GM23338 (cell line): ENCODE measurements at regions not wholly inside any gene's neighbourhood (a gene's known extent, or its start where the extent isn't known, plus 50 kb on each side); places are given as distances from the start of the nearest gene placed in this dataset.

Source experiments
- ATAC-seq: fragments of 200-7000 bp; cut with Tn5 transposase; 3 replicates; pipeline ENCODE4 v1.9.1; 2020
- DNase-seq: peaks from one replicate; pipeline ENCODE4 v3.0.0-alpha.2; 2015; ENCODE audit warnings: low spot score
- H2AFZ ChIP-seq: fragments of 200-600 bp; sonication (generic); 2 replicates; pipeline ENCODE4 v1.8.0; 2016; ENCODE audit warnings: antibody characterized with exemption, mild to moderate bottlenecking, moderate library complexity
- H3F3A ChIP-seq: fragments of 200-600 bp; sonication (generic); replicated peaks from 2 replicates; pipeline ENCODE4 v1.8.0; 2017; ENCODE audit warnings: antibody characterized with exemption, mixed run types, low read depth
- H3K27ac ChIP-seq: fragments of 200-600 bp; sonication (generic); 2 replicates; pipeline ENCODE4 v1.6.1; 2016; ENCODE audit warnings: low read depth
- H3K27me3 ChIP-seq: fragments of 200-600 bp; sonication (generic); 2 replicates; pipeline ENCODE4 v1.8.0; 2016; ENCODE audit warnings: mild to moderate bottlenecking, mixed run types, moderate library complexity; ENCODE audit not compliant: insufficient read depth
- H3K36me3 ChIP-seq: fragments of 200-600 bp; sonication (generic); 2 replicates; pipeline ENCODE4 v1.8.0; 2016; ENCODE audit warnings: mild to moderate bottlenecking; ENCODE audit not compliant: insufficient read depth
- H3K4me1 ChIP-seq: fragments of 200-600 bp; sonication (generic); 2 replicates; pipeline ENCODE4 v1.8.0; 2016; ENCODE audit warnings: mild to moderate bottlenecking, moderate library complexity; ENCODE audit not compliant: insufficient read depth
- H3K4me2 ChIP-seq: fragments of 200-600 bp; sonication (generic); 2 replicates; pipeline ENCODE4 v1.7.1; 2017; ENCODE audit warnings: mixed run types
- H3K4me3 ChIP-seq: fragments of 200-600 bp; sonication (generic); 2 replicates; pipeline ENCODE4 v1.6.1; 2016; ENCODE audit warnings: mixed run types
- H3K79me2 ChIP-seq: fragments of 200-600 bp; sonication (generic); replicated peaks from 2 replicates; pipeline ENCODE4 v1.8.0; 2017; ENCODE audit warnings: mild to moderate bottlenecking; ENCODE audit not compliant: insufficient read depth
- H3K9me2 ChIP-seq: fragments of 200-600 bp; sonication (generic); 2 replicates; pipeline ENCODE4 v1.8.0; 2017; ENCODE audit not compliant: insufficient read depth
- H4K20me1 ChIP-seq: fragments of 200-600 bp; sonication (generic); replicated peaks from 2 replicates; pipeline ENCODE4 v1.8.0; 2017; ENCODE audit warnings: mild to moderate bottlenecking; ENCODE audit not compliant: insufficient read depth
- H3K27ac Mint-ChIP-seq: 2 replicates; pipeline ENCODE4 v1.8.0; 2020; ENCODE audit warnings: inconsistent platforms, mild to moderate bottlenecking, moderate library complexity, mixed read lengths
- H3K27me3 Mint-ChIP-seq: 3 replicates; pipeline ENCODE4 v1.8.0; 2022; ENCODE audit warnings: low read depth, mild to moderate bottlenecking, moderate library complexity, mixed read lengths, inconsistent platforms; ENCODE audit not compliant: insufficient read depth, poor library complexity
- H3K36me3 Mint-ChIP-seq: 3 replicates; pipeline ENCODE4 v1.8.0; 2021; ENCODE audit warnings: low read depth, mild to moderate bottlenecking, inconsistent platforms, moderate library complexity, mixed read lengths
- H3K4me1 Mint-ChIP-seq: 3 replicates; pipeline ENCODE4 v1.8.0; 2020; ENCODE audit warnings: mild to moderate bottlenecking, inconsistent platforms, mixed read lengths
- H3K4me3 Mint-ChIP-seq: 3 replicates; pipeline ENCODE4 v1.8.0; 2021; ENCODE audit warnings: moderate library complexity, mild to moderate bottlenecking, inconsistent platforms, mixed read lengths
- H3K9me3 Mint-ChIP-seq: 3 replicates; pipeline ENCODE4 v1.8.0; 2020; ENCODE audit warnings: moderate library complexity, mild to moderate bottlenecking, inconsistent platforms, mixed read lengths
- EZH2phosphoT487 ChIP-seq: fragments of 200-600 bp; sonication (generic); IDR thresholded peaks from one replicate; pipeline ENCODE4 v1.8.1; 2018; ENCODE audit warnings: antibody characterized with exemption; ENCODE audit not compliant: unreplicated experiment
- STAT1 ChIP-seq: IDR thresholded peaks from one replicate; pipeline ENCODE4 v1.6.1; 2016; ENCODE audit warnings: antibody characterized with exemption; ENCODE audit not compliant: unreplicated experiment
- ZNF331 ChIP-seq: fragments of 250-450 bp; sonication (Bioruptor Pico); IDR thresholded peaks from 2 replicates; pipeline ENCODE4 v1.5.0; 2020; ENCODE audit warnings: low read depth, mild to moderate bottlenecking, moderate library complexity
- ZNF462 ChIP-seq: fragments of 250-450 bp; sonication (Bioruptor Pico); IDR thresholded peaks from 2 replicates; pipeline ENCODE4 v1.5.0; 2020; ENCODE audit warnings: mild to moderate bottlenecking, moderate library complexity

GRCh38 chr3:130828948-130829947, 64.6 kb upstream of the ATP2C1 start (continued):
- TF ChIP-seq ZNF462 (CRISPR knock-in tag) (no peak), EZH2phosphoT487 (no peak), ZNF331 (CRISPR knock-in tag) (no peak)

- peak overlapping the region; percentile 23; the same call in 1 of the 3 replicates for H3K4me3 Mint-ChIP-seq
- peaks cover 42% of the 10 kb centered on the region for H3K4me1 Mint-ChIP-seq
- H3F3A ChIP-seq: no peaks in the 10 kb centered on the region
- H3K9me2 ChIP-seq: no peaks in the 10 kb centered on the region
- 0 out of 2 replicates have a peak overlapping the region, but pooled peaks have one; percentile 36 for H3K27ac Mint-ChIP-seq
- no peaks in the 10 kb centered on the region for H4K20me1 ChIP-seq
- no peaks in the 10 kb centered on the region; the same call in 2 of the 3 replicates for H3K9me3 Mint-ChIP-seq
- no peak overlapping the region for H3K27ac ChIP-seq
- H3K27me3 ChIP-seq: no peaks in the 10 kb centered on the region
- H3K4me1 ChIP-seq: peaks cover 46% of the 10 kb centered on the region
- DNase-seq (no peak), ATAC-seq (no peak; the same call in 2 of the 3 replicates)
- H3K79me2 ChIP-seq: no peaks in the 10 kb centered on the region
- no peaks in the 10 kb centered on the region for H3K27me3 Mint-ChIP-seq
- TF ChIP-seq ZNF331 (CRISPR knock-in tag) (no peak), STAT1 (no peak), ZNF462 (CRISPR knock-in tag) (no peak)
- peak overlapping the region; percentile 50 for H3K4me2 ChIP-seq
- peak overlapping the region; percentile 5; the same call in 1 of the 2 replicates for H3K4me3 ChIP-seq
- H3K36me3 ChIP-seq: no peaks in the 10 kb centered on the region
- peak overlapping the region; percentile 74 for H2AFZ ChIP-seq
- no peaks in the 10 kb centered on the region for H3K36me3 Mint-ChIP-seq
These were observed 62.0 kb upstream of the ATP2C1 start for GRCh38 chr3:130831719-130832400.
